Fibroblast of skin of left biceps (primary cell): ENCODE measurements at regions not wholly inside any gene's neighbourhood (a gene's known extent, or its start where the extent isn't known, plus 50 kb on each side); places are given as distances from the start of the nearest gene placed in this dataset.

ENCODE experiments used
- DNase-seq, 2 experiments: peaks; one replicate each; pipeline ENCODE4 v3.0.0-alpha.2; 2013; ENCODE audit warnings: low read depth in 2 of 2

DNA sequence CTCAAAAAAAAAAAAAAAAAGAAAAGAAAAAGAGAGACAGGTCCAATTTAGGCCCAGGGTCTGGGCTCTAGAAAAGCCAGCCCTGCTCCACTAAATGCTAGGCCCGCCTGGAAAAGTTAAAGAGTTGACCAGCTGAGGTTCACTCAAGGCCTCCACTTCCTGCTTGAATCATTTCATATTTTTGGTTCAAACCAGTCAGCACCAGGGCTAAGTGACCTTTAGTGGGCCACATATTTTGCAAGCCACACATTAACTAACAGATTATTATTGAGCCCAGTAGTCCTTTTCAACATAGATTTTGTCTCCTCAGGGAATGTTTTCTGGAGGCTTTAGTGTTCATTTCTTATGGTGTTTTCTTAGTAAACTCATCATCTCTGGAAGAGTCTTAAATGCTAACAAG, 156.6 kb downstream of the TLR4 start:
- no peak for DNase-seq

DNA sequence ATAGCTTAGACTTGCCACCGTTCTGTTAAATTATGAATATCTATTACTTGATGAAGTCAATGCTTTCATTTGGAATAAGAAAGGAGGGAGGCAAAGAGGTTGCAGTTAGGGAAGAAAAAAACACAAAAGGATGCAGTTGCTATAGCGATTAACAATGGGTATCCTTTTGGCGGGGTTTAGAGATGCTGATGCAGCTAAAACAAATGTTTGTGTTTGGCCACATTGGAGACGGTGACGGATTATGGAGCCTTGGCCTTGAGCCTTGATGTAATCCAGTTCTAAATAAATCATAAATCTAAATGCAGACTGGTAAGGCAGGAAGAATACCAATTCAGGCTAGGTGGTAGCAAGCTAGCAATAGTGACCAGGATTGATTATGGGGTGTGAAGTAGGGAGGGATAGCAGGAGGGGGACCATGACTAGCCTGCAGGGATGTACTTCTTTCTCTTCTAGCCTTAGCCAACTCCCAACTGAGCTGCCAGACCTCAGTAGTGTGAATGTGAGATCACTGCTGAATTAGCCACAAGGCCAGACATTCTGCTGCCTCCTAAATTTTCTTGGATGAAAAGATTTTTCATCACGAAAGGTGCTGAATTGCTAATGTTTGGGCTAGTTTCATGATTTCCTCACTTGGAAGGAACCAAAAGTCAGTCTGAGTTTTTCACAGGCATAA, 160.3 kb downstream of the TLR4 start:
- DNase-seq = no peak

DNA sequence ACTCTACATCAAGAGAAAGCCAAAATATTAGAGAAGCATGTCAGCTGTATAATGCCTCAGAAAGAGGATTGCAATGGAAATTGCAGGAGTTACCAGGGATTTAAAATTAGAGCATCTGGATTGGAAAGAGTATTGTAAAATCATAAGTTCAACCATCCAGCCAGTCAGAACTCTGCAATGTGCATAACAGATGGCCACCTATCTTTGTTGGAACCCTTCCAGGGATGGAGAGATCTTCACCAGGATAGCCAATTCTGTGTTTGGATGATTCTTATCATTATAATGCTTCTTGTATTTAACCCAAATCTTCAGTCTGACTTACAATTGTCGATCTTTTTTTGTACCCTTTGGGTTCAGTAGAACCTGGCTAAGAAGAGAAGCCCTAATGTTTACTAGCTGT, 164.4 kb downstream of the TLR4 start:
- DNase-seq = no peak

DNA sequence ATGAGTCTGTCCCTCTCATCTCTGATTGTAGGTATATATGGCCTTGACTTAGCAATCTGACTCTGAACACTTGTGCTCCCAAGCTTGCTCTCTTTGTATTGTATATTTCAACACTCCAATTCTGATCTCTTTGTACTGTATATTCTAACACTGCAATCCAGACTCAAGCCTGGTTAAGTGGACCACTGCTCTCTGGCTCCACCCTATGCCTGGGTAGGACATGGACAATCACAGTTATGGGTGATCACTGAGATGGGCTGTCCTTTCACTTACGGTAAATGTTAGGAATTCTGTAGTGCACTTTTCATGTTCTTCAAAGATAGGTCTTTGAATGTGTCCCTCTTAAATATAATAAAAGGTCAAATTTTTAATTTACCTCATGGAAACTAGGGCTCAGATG, 165.1 kb downstream of the TLR4 start:
- no peak for DNase-seq

DNA sequence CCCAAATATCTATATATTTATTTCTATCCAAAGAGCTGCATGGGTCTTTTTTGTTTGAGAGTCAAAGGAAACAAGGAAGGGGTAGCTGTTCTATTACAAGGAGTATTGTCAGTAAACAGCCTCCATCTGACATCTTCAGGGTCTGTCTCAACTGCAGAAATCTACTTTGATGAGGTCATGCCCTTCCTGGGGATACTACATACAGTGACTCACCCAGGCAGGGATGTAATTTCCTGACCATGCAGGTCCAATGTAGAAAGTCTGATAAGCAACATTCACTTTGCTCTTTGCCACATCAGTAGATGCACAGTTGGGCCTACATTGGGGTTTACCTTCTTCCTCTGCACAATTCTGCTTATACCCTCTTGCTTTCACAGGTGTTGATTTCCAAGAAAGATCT, 165.5 kb downstream of the TLR4 start:
- no peak for DNase-seq

DNA sequence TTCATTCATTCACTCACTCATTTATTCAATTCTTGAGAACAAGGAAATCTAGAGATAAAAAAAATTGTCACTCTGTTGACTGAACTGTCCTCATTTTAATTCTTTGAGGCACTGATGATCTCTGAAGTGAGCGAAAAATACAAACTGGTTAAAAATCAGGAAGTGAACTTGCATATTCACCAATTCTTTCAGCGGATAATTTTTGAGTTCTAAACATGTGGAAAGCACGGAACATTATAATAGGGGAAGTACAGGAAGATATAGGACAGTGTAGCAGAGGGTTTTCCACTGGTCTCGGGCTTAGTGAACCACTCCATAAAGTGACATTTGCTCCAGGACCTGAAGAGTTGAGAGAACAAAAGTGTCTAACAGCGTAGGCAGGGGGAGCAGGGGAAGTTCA, 169.5 kb downstream of the TLR4 start:
- no peak for DNase-seq

DNA sequence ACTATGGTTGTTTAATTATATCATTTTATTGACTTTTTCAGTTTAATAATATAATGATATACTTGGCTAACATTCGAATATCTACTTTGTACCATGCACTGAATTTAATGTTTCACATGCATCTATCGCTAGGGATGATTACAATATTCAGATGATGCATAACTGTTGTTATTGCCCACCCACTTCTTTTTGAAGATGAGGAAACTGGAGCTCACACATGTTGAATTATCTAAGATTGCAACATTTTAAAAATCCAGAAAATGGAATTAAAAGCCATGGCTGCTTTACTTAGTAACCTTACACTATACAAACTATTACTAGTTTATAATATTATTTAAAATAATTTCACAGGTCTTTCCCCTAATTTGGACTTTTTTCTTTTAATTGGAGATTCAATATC, 171.7 kb downstream of the TLR4 start:
- no peak for DNase-seq

DNA sequence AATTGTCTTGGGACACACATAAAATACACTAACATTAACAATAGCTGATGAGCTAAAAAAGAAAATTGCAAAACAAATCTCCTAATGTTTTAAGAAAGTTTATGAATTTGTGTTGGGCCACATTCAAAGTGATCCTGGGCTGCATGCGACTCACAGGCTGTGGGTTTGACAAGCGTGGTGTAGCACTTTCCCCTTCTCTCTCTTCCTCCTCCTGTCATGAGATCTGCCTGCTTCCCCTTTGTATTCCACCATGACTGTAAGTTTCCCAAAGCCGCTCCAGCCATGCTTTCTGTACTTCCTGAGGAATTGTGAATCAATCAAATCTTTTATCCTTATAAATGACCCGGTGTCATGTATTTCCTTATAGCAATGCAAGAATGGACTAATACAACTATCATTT, 178.0 kb downstream of the TLR4 start:
- DNase-seq = no peak

DNA sequence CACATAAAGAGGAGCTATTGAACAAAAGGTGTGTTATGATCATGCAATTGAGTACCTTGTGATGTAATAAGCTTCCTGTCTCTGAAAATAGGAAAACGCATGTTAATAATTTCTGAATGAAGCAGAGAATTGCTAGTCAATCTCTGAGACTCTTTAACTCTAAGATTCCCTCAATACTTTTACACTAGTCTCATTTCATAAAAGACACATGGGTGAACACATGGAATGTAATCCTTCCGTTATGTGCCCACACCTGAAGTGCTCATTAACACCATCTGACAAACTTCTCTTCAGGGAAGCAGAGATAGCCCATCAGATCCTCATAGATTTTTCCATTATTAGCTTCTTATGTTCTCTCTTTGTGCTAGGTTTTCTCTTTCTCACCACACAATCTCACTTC, 182.4 kb downstream of the TLR4 start:
- no peak for DNase-seq

DNA sequence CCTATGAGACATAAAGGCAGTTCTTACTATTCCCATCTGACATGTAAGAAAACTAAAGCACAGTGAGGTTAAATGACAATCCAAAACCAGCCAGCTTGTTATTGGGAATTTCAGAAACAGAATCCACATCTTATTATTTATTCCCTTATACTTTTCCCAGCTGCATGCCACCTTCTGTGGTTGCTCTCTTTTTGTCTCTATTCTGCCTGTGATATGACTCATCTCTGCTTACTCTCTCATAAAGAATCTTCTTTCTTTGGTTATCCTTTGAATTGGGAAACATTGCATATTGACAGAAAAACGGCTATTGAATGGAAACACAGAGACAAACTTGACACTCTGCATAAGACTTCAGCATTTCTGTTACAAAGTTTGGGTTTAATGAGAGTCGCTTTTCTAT, 183.2 kb downstream of the TLR4 start:
- no peak for DNase-seq

DNA sequence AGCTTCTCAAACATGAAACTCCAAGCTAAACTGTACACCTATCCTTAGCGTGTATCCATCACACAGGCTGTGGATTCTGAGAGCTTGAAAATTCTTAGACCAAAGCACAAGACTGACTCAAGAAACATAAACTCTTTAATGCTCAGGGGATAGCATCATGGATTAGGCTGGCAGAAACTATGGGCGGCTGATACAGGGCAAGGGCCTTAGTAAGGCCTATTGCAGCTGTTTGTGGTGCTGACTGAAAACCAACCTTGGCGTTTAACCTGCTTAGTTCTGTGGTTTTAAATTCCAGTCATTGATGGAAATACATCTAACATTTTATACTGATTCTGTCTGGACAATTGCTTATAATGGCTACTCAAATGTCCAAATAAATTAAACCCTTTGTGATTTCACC, 183.7 kb downstream of the TLR4 start:
- no peak for DNase-seq

DNA sequence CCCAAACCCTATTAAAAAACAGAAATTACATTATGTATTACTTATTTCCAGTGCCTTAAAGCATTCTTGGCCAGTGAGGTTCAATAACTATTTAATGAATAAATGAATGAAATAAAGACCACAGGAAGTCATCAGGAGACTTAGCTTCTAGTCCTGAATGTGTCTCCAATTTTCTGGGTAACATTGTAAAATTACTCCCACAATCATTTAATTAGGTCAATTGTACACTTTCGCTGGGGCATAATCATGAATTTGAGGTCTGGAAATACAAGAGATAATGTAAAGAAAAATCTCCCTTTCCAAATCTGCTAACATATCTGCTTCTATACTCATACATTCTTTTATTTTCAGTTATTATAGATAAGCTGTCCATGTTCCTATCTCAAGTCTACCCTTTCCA, 199.2 kb downstream of the TLR4 start:
- DNase-seq = no peak

DNA sequence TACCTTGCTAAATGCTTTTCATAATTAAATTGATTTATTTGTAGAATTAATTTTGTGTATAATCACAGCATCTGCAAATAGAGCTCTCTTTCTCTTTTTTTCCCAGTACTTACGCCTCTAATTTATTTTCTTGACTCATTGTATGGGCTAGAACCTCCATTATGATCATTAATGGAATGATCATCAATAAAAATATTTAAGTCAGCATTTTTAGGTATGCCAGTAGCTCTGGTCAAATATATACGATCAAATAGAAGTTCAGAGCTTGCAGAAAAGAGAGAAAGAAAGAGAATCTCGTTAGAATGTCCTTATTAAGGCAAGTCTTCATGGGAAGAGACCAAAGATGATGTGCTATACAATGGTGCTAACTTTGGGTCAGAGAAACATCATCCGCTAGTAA, 202.6 kb downstream of the TLR4 start:
- no peak for DNase-seq

DNA sequence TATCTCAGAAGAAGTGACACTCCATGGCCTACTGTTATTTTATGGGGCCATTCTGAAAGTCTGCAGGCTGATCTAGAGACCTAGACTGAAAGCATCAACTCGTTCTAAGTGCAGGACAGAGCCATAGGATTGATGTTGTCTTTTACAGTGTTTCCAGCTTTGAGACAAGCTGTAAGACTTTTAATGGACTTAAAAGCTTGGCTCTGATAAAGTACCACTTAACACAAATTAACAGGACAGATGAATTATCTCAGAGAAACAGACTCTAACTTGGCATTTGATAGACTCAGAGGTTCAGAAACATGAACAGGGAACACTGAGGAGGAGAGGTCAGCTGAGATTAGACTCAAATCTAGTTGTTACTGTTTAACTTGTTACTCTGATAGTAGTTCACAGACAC, 203.2 kb downstream of the TLR4 start:
- no peak for DNase-seq

DNA sequence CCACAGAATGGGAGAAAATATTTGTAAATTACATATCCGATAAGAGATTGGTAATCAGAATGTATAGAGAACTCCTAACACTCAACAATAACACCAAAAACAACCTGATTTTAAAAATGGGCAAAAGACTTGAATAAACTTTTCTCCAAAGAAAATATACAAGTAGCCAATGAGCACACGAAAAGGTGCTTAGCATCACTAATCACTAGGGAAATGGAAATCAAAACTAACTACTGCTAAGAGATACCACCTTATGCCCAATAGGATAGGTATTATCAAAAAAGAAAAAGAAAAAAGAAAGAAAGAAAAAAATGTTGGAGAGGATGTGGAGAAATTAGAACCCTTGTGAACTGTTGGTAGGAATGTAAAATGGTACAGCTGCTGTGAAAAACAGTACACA, 212.1 kb downstream of the TLR4 start:
- DNase-seq = no peak

DNA sequence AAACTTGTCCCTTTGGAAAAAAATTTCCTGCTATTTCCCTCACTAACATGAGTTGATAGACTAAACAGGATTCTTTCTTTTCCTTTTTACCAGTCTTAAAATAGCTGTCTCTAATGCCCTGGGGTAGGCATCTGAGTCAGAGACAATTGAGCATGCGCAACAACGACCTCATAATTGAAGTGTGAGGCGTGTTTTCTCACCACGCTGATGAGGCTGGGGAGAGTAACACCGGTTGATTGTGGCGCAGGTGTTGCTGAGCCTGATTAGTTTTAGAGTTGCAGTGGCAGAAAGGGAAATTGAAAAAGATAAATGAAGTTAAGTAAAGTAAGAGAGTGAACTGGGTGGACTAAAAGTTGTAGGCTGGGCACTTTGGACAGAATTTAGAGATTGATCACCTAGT, 213.7 kb downstream of the TLR4 start:
- DNase-seq = no peak

DNA sequence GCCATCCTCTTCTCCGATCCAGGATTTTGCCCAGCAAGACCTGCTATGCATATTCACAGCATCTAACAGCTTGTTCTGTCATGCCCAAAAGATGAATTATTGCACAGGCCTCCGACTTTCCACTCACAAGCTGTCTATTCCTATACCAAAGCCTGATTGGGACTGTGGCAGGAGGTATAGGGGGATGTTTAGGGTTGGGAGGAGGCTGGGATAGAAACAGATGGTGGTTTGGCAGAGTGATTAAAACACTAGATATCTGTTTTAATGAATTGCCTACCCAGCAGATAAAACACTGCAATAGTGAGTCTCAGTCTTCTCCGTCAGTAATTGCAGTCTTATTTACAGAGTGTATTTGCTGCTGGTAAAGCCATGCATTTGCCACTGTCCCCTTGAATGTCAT, 215.3 kb downstream of the TLR4 start:
- no peak for DNase-seq

DNA sequence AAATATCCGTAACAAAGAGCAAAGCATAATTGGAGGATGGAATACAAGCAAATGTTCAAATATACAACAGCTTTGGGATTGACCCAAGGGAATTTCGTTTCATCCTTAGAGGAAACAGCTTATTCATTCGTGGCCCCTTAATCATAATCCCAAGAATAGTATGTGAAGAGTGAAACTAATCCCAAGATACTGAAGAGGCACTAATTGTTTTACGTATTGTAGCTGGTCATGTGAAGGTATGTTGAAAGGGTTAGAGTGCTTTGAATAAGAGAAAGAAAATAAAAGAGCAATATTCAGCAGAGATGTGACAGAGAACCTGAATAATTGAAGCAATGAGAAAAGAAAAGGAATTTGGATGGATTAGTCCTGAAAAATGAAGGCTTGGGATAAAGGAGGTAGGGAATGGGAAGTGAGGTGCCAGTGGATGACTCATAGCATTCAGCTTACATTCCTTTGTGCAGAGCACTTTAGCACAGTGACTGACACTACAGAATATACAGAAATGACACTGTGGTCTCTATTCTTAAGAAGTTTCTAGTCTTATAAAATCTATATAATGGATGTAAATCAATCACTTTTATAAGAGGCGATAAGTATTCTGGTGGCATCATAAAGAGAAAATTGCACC, 221.9 kb downstream of the TLR4 start:
- no peak for DNase-seq

DNA sequence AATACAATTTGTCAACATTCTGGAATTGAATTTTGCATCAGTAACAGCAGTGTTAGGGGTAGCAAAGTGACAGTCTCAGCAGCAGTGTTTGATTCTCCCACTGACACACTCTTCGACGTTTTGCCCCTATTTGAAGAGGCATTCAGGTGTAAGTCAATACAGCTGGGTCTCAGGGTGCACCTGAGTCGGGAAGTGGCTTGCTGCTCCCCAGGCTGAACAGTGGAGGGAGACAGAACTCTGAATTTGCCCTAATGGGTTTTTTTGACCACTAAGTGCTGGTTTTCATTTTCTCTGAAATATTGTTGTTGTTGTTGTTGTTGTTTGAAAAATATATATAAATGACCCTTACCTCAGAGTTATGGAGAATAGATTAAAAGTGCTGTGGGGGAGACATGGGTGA, 223.2 kb downstream of the TLR4 start:
- DNase-seq = no peak

DNA sequence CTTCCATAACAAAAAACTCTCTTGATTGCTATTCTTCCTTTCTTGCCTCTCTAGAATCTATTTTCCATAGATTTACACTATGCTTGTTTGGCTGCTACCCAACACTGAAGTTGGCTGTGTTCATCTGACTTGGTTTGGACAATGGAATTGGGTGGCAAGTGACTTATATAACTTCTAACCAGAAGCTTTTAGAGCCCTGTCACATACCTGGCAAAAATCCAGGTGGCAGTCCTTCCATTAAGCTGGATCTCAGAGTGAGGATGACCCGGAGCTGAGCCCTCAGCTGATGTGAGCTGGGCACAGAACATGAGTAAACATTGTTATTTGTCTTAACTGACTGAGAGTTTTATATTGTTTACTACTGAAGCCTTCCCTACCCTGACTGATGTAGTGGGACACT, 225.7 kb downstream of the TLR4 start:
- no peak for DNase-seq

DNA sequence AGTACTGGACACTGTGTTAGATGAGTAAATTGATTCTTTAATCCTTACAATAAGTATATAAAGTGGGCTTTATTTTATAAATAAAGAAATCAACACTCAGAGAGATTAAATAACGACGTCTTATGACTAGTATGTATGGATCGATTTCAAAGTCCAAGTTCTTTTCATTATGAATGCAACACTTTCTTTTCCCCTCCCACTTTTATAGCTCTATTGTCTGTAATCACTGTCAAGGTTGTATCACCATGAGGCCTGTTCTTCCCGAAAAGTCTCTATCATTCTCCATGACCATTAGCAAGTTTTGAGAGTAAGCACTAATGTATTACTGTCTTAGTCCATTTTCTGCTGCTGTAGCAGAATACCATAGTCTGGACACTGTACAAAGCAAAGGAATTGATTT, 228.4 kb downstream of the TLR4 start:
- DNase-seq = no peak

DNA sequence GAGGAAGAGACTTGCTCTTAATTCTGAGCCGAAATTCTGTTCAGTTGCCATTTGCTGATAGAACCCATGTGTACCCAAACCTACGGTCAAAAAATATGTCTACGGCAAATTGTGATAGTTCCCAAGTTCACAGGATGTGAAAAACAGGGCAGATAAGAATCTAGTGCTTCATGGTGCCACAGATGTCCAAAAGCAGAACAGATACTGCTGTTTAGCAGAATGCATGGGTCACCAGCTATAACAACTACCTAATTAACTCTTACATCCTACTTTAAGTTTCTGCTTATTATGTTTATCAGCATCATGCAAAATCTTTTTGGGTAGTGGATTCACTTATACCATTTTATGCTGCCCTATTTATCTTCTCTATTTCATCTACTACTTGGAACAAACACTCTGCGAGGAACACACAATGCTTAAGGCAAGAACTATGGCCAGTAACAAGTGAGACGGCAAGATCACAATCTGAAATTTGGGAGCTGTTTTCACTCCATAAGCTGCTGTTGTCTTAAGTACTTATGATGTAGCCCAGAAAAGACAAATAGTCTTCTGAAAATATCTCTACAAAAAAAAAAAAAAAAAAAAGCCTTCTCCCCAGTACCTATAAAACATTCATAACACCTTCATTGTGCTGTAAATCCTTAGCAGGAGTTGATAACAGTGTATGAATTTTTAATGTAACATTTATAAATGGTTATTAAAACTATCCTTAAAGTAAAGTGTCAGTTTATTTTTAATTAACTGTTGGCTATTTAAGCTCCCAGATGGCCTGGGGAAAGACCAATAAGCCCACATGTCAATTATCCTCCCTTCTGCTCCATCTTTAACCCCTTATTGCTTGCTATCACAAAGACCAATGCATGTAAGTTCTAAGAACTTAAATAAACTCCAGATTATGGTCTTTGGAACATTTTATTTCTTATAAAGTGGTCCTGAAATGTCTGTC, 232.3 kb downstream of the TLR4 start:
- DNase-seq = no peak

DNA sequence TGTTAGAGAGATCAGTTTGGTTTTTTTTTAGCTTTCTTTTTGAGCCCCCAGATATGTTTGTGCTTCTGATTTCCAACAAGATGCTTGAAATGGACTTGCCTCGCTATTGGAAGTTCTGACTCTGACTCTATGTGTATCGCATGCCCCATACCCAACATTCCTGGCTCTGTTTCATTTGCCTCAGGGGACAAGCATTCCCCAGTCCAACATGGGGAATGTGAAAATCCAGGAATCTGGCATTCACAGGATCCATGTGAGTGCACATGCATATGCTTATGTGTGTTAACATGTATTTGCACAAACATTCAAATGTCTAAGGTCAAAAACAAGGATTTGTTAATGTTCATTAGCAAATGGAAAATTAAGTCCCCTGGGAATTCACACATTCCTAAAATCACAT, 233.9 kb downstream of the TLR4 start:
- no peak for DNase-seq
